Adrenal gland (tissue), 9 donors: ENCODE measurements at regions not wholly inside any gene's neighbourhood (a gene's known extent, or its start where the extent isn't known, plus 50 kb on each side); places are given as distances from the start of the nearest gene placed in this dataset.

Experiments used
- DNase-seq, 7 donors: peaks; one replicate each; pipeline ENCODE4 v3.0.0-alpha.2; 2019 to 2020
- H3K27ac ChIP-seq, 5 donors: fragments of 200-600 bp; sonication (generic) in 4 of 5; 1 replicate in 3 of 5; 2 replicates in 2 of 5; pipeline versions ENCODE4 v1.5.1 to v1.8.0; 2016 to 2020; ENCODE audit warnings: mild to moderate bottlenecking in 1 of 5
- H3K27me3 ChIP-seq: fragments of 200-600 bp; 2 replicates; pipeline ENCODE4 v1.8.0; 2021
- H3K36me3 ChIP-seq, 2 donors: fragments of 200-600 bp; replicated peaks in 1 of 2; 1 replicate in 1 of 2; 2 replicates in 1 of 2; pipeline versions ENCODE4 v1.5.1 to v1.8.0; 2018 to 2022
- H3K4me1 ChIP-seq, 2 donors: fragments of 200-600 bp; replicated peaks in 1 of 2; 1 replicate in 1 of 2; 2 replicates in 1 of 2; pipeline versions ENCODE4 v1.5.1 to v1.8.0; 2018 to 2021
- H3K4me3 ChIP-seq, 4 donors: fragments of 200-600 bp; sonication (generic) in 3 of 4; one replicate each; pipeline ENCODE4 v1.5.1; 2016 to 2018
- H3K9me3 ChIP-seq, 3 donors: fragments of 200-600 bp; sonication (generic) in 1 of 3; replicated peaks in 1 of 3; 1 replicate in 2 of 3; 2 replicates in 1 of 3; pipeline versions ENCODE4 v1.5.1 to v1.8.0; 2016 to 2021
- POLR2A ChIP-seq, 2 donors: fragments of 450-650 bp; IDR thresholded peaks; one replicate each; pipeline ENCODE4 v1.6.1; 2017; ENCODE audit warnings: antibody characterized with exemption in 2 of 2, mild to moderate bottlenecking in 2 of 2, moderate library complexity in 1 of 2
- WGBS, 4 donors: extraction: QIAGEN DNeasy Blood & Tissue Kit in 2 of 4; methylation state at CpG; one replicate each; pipeline versions ENCODE4 v1.1.5 to v1.1.7; 2013 to 2017; 5-methylcytosine and 5-hydroxymethylcytosine counted together
- intact Hi-C, 2 donors: fragments of 100-400 bp; cut with DNase I; formaldehyde crosslinking; loops; one replicate each; pipeline versions ENCODE4 v1.14.1 to v1.15.0; 2022 to 2023
- TF ChIP-seq, protein P1 (sequence below), 6 experiments: fragments of 450-650 bp in 4 of 6; fragments of 200-600 bp in 2 of 6; sonication (generic) in 1 of 6; IDR thresholded peaks; 1 replicate in 5 of 6; 2 replicates in 1 of 6; pipeline versions ENCODE4 v1.5.1 to v1.8.0; 2016 to 2021; ENCODE audit warnings: antibody characterized with exemption in 6 of 6, mild to moderate bottlenecking in 2 of 6, moderate library complexity in 1 of 6
- donor health status: healthy with polysubstance abuse.
- donor health status: Bipolar disorder and iron deficiency.
- donor health status: DM: yes; HTN: yes; CAD: no.
- donor health status: DM: no; HTN: no; CAD: no.
- donor health status: DM: no; HTN: no; CAD: no.

DNA sequence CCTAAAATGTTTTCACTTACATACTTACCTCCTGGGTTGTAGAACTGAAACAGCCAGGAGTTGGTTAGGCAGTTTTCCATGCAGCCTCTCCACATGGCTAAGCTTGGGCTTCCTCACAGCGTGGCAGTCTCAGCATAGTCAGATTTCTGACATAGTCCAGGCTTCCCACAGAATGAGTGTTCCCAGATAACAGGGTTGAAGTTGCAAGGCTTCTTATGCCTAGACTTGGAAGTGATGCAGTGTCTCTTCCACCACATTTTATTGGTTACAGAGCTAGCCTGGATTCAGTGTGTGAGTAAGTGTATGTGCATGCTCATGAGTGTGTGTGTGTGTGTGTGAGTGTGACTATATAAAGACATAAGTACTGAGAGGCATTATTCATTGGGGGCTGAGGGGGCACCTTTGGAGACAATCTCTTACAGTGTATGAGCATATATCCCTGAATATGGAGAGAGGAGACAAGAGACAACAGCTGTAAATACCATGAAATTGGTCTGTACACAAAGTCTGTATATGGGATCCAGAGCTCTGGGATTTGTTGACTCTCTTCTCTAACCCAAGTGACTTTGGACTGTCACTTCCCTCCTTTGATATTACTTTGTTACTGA, 78.1 kb downstream of the ZNF621 start:
- Histone ChIP-seq H3K4me1 (no peaks in the 10 kb centered on the region), H3K9me3 (no peaks in the 10 kb centered on the region), H3K27me3 (no peaks in the 10 kb centered on the region), H3K27ac (no peak overlapping the region), H3K4me3 (no peak overlapping the region), H3K36me3 (no peaks in the 10 kb centered on the region)
- intact Hi-C loops, result no loop called here
- no peak for DNase-seq
- WGBS, 4 donors, result 80 to 92% (median 85%) methylated on average over 1 of the region's 1 CpG
- no peak for TF ChIP-seq POLR2A (IDR thresholded peaks at IDR 0.05)
- TF ChIP-seq, protein P1, sequence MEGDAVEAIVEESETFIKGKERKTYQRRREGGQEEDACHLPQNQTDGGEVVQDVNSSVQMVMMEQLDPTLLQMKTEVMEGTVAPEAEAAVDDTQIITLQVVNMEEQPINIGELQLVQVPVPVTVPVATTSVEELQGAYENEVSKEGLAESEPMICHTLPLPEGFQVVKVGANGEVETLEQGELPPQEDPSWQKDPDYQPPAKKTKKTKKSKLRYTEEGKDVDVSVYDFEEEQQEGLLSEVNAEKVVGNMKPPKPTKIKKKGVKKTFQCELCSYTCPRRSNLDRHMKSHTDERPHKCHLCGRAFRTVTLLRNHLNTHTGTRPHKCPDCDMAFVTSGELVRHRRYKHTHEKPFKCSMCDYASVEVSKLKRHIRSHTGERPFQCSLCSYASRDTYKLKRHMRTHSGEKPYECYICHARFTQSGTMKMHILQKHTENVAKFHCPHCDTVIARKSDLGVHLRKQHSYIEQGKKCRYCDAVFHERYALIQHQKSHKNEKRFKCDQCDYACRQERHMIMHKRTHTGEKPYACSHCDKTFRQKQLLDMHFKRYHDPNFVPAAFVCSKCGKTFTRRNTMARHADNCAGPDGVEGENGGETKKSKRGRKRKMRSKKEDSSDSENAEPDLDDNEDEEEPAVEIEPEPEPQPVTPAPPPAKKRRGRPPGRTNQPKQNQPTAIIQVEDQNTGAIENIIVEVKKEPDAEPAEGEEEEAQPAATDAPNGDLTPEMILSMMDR (IDR thresholded peaks at IDR 0.05), result no peak

DNA sequence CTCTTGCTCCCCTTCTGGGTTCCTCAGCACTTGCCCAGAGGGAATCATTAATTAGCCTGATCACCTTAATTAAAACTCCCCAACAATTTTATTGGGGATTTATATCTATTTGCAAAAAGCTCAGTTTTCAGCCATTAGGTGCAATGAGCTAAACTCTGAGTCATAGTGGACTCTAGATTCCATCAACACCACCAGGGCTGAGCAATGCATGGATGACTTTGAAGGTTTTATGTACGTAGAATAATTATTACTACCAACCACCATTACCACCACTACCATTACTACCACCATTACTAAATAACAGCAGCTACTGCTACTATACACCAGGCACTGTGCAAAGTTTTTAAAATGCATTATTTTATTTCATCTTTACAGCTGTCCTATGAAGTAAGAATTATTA, 81.2 kb downstream of the ZNF621 start:
- 50 to 78% (median 68%) methylated on average over 1 of the region's 1 CpG for WGBS, 4 donors
- intact Hi-C loops, result no loop called here
- Histone ChIP-seq H3K36me3 (no peaks in the 10 kb centered on the region), H3K9me3 (no peaks in the 10 kb centered on the region), H3K4me3 (no peak overlapping the region), H3K27me3 (no peaks in the 10 kb centered on the region), H3K27ac (no peak overlapping the region), H3K4me1 (no peaks in the 10 kb centered on the region)
- no peak for DNase-seq
- TF ChIP-seq, protein P1 (IDR thresholded peaks at IDR 0.05), result no peak
- TF ChIP-seq POLR2A (IDR thresholded peaks at IDR 0.05), result no peak

DNA sequence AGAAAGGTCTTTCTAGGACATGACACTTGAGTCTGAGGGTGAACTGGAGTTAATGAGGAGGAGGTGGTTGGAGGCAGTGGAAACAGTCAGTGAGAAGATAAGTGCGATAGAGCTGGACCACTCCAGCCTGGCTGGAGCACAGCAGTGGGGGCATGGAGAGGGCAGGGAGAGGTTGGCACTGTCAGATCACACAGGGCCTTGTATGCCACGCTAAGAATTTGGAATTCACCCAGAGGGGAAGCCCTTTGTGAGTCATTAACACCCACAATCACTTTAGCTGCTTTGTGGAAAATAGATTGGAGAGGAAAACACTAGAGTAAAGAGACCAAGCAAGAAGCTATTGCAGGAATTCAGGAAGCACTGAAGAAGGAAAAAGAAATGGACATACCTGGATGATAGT, 83.3 kb downstream of the ZNF621 start:
- intact Hi-C loops, result no loop called here
- WGBS, 4 donors, result 48 to 63% (median 57%) methylated on average over 2 of the region's 2 CpGs
- H3K4me3 ChIP-seq, result no peak overlapping the region
- H3K9me3 ChIP-seq, result no peaks in the 10 kb centered on the region
- no peaks in the 10 kb centered on the region for H3K4me1 ChIP-seq
- no peaks in the 10 kb centered on the region for H3K27me3 ChIP-seq
- H3K27ac ChIP-seq, result no peak overlapping the region
- no peak for DNase-seq
- TF ChIP-seq, protein P1 (IDR thresholded peaks at IDR 0.05), result no peak
- no peaks in the 10 kb centered on the region for H3K36me3 ChIP-seq

DNA sequence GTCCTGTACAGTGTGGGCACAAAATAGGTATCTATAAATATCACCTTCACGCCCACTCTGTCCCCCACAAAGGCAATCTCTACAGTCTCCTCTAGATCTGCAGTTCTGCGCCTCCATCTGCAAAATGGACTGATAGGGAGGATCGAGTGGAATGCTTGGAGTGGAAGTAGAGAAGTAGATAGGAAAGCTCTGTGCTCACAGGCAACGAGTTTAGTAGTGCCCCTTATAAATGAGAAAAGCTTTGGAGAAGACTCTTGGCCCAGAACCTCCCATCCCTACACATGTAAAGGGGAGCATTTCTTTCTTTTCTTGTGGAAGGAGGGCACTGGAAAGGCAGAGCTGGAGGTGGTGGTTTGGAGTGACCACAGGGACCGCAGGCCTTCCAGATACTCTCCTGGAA, 88.5 kb downstream of the ZNF621 start:
- H3K27me3 ChIP-seq, result peaks cover 11% of the 10 kb centered on the region
- no peak overlapping the region for H3K4me3 ChIP-seq
- no peaks in the 10 kb centered on the region for H3K36me3 ChIP-seq
- H3K4me1 ChIP-seq, result no peaks in the 10 kb centered on the region
- DNase-seq, result no peak
- no peak for TF ChIP-seq POLR2A (IDR thresholded peaks at IDR 0.05)
- TF ChIP-seq, protein P1 (IDR thresholded peaks at IDR 0.05), result no peak
- WGBS, 4 donors, result 87 to 95% (median 93%) methylated on average over 5 of the region's 5 CpGs
- H3K27ac ChIP-seq, result no peak overlapping the region
- H3K9me3 ChIP-seq, result no peaks in the 10 kb centered on the region
- intact Hi-C loops, result no loop called here
